ENCODE measurements at regions not wholly inside any gene's neighbourhood (a gene's known extent, or its start where the extent isn't known, plus 50 kb on each side); places are given as distances from the start of the nearest gene placed in this dataset.

- H3K4me1 Mint-ChIP-seq (ENCODE audit: unreplicated experiment): peaks cover 5% of the 10 kb centered on the region
- H3K9me3 Mint-ChIP-seq (ENCODE audit: unreplicated experiment): peaks cover 11% of the 10 kb centered on the region
- H3K27ac Mint-ChIP-seq (ENCODE audit: unreplicated experiment): no peak overlapping the region
- H3K27me3 Mint-ChIP-seq (ENCODE audit: unreplicated experiment): peaks cover 8% of the 10 kb centered on the region
- no peak overlapping the region for H3K4me3 Mint-ChIP-seq (ENCODE audit: unreplicated experiment)
- H3K36me3 Mint-ChIP-seq (ENCODE audit: unreplicated experiment): no peaks in the 10 kb centered on the region
- DNase-seq (ENCODE audit: extremely low spot score, unreplicated experiment): no peak
- no peak for TF ChIP-seq CTCF (IDR thresholded peaks at IDR 0.05)
Measured at GRCh38 chr1:84069236-84069845, 70.4 kb upstream of the TTLL7 start.

GRCh38 chr1:84062496-84062895 lies 63.6 kb upstream of the TTLL7 start:
- no peak overlapping the region for H3K27ac Mint-ChIP-seq (ENCODE audit: unreplicated experiment)
- H3K27me3 Mint-ChIP-seq (ENCODE audit: unreplicated experiment): peaks cover 22% of the 10 kb centered on the region
- no peaks in the 10 kb centered on the region for H3K36me3 Mint-ChIP-seq (ENCODE audit: unreplicated experiment)
- no peak for DNase-seq (ENCODE audit: extremely low spot score, unreplicated experiment)
- TF ChIP-seq CTCF (IDR thresholded peaks at IDR 0.05): no peak
- no peaks in the 10 kb centered on the region for H3K4me1 Mint-ChIP-seq (ENCODE audit: unreplicated experiment)
- H3K9me3 Mint-ChIP-seq (ENCODE audit: unreplicated experiment): no peaks in the 10 kb centered on the region
- no peak overlapping the region for H3K4me3 Mint-ChIP-seq (ENCODE audit: unreplicated experiment)

- H3K9me3 Mint-ChIP-seq (ENCODE audit: unreplicated experiment): no peaks in the 10 kb centered on the region
- no peaks in the 10 kb centered on the region for H3K36me3 Mint-ChIP-seq (ENCODE audit: unreplicated experiment)
- H3K27me3 Mint-ChIP-seq (ENCODE audit: unreplicated experiment): peaks cover 22% of the 10 kb centered on the region
- no peak overlapping the region for H3K27ac Mint-ChIP-seq (ENCODE audit: unreplicated experiment)
- no peaks in the 10 kb centered on the region for H3K4me1 Mint-ChIP-seq (ENCODE audit: unreplicated experiment)
- no peak for TF ChIP-seq CTCF (IDR thresholded peaks at IDR 0.05)
- H3K4me3 Mint-ChIP-seq (ENCODE audit: unreplicated experiment): no peak overlapping the region
- no peak for DNase-seq (ENCODE audit: extremely low spot score, unreplicated experiment)
Measured at GRCh38 chr1:84061336-84061735, 62.4 kb upstream of the TTLL7 start.

- no peak for DNase-seq (ENCODE audit: extremely low spot score, unreplicated experiment)
- no peak for TF ChIP-seq CTCF (IDR thresholded peaks at IDR 0.05)
- Mint-ChIP-seq H3K4me3 (ENCODE audit: unreplicated experiment) (no peak overlapping the region), H3K27me3 (ENCODE audit: unreplicated experiment) (peaks cover 21% of the 10 kb centered on the region), H3K4me1 (ENCODE audit: unreplicated experiment) (no peaks in the 10 kb centered on the region), H3K27ac (ENCODE audit: unreplicated experiment) (no peak overlapping the region), H3K9me3 (ENCODE audit: unreplicated experiment) (no peaks in the 10 kb centered on the region), H3K36me3 (ENCODE audit: unreplicated experiment) (no peaks in the 10 kb centered on the region)
Measured at GRCh38 chr1:84060781-84061180, 61.8 kb upstream of the TTLL7 start.

GRCh38 chr1:84048820-84049219 lies 49.9 kb upstream of the TTLL7 start:
- no peak for DNase-seq (ENCODE audit: extremely low spot score, unreplicated experiment)
- Mint-ChIP-seq H3K36me3 (ENCODE audit: unreplicated experiment) (no peaks in the 10 kb centered on the region), H3K27ac (ENCODE audit: unreplicated experiment) (no peak overlapping the region), H3K4me1 (ENCODE audit: unreplicated experiment) (no peaks in the 10 kb centered on the region), H3K27me3 (ENCODE audit: unreplicated experiment) (peaks cover 2% of the 10 kb centered on the region), H3K4me3 (ENCODE audit: unreplicated experiment) (no peak overlapping the region), H3K9me3 (ENCODE audit: unreplicated experiment) (no peaks in the 10 kb centered on the region)
- no peak for TF ChIP-seq CTCF (IDR thresholded peaks at IDR 0.05)

Data from osteocyte (in vitro differentiated cells).